Umbilical cord (tissue), 1 donor: ENCODE measurements at regions not wholly inside any gene's neighbourhood (a gene's known extent, or its start where the extent isn't known, plus 50 kb on each side); places are given as distances from the start of the nearest gene placed in this dataset.
"Not testable (repeated sequence)": the region's sequence is repeated elsewhere in the genome, so short reads cannot be mapped to it uniquely, and the experiment has no call there.

Source experiments
- DNase-seq: peaks from one replicate; pipeline ENCODE4 v3.0.0-alpha.2; 2015; ENCODE audit warnings: low spot score

DNA sequence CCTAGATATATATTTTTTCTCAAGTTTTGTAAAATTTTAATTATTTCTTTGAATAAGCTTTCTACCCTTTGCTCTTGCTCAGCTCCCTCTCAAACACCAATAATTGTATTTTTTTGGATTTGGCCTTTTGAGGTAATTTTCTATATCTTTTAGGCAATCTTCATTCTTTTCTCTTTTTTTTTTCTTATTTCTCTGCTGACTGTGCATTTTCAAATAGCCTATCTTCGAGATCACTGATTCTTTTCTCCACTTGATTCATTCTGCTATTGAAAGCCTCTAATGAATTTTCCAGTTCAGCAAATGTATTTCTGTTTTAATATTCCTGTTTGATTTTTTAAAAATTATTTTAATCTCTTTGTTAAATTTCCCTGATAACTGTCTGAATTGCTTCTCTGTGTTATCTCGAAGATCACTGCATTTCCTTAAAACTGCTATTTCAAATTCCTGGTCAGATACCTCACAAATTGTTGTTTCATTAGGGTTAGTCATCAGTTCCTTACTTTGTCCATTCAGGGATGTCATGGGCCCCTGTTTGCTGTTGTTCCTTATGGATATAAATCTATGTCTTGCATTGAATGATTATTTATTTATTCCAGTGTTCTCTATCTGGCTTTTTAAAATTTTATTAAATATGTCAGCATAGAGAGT lies 100.1 kb upstream of the UNC5B start:
- DNase-seq, result no peak

DNA sequence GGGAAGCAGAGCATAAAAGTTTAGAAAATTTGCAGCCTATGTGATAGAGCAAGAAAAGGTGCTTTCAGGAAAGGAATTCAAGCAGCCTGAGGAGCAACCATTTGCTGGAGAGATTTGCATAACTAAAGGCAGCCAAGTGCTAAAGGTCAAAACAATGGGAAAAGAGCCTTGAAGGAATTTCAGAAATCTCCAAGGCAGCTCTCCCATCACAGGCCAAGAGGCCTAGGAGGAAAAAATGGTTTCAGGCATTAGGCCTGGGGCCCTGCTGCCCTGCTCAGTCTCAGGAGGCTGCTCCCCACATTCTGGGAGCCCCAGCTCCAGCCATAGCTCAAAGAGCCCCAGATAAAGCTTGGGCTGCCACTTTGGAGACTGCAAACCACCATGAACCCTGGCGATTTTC lies 95.9 kb upstream of the UNC5B start:
- no peak for DNase-seq

DNA sequence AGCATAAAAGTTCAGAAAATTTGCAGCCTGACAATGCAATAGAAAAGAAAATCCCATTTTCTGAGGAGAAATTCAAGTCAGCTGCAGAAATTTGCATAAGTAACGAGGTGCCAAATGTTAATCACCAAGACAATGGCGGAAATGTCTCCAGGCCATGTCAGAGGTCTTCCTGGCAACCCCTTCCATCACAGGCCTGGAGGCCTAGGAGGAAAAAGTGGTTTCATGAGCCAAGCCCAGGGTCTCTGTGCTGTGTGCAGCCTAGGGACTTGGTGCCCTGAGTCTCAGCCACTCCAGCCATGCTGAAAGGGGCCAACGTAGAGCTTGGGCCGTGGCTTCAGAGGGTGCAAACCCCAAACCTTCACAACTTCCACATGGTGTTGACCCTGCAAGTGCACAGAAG lies 94.8 kb upstream of the UNC5B start:
- DNase-seq, result not testable (repeated sequence)

DNA sequence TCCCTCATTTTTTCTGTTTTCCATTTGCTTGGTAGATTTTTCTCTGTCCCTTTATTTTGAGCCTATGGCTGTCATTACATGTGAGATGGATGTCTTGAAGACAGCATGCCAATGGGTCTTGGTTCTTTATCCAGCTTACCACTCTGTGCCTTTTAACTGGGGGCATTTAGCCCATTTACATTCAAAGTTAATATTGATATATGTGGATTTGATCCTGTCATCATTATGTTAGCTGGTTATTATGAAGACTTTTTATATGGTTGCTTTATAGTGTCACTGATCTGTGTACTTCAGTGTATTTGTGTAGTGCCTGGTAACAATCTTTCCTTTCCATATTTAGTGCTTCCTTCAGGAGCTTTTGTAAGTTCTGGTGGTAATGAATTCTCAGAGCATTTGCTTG lies 89.3 kb upstream of the UNC5B start:
- DNase-seq, result no peak

DNA sequence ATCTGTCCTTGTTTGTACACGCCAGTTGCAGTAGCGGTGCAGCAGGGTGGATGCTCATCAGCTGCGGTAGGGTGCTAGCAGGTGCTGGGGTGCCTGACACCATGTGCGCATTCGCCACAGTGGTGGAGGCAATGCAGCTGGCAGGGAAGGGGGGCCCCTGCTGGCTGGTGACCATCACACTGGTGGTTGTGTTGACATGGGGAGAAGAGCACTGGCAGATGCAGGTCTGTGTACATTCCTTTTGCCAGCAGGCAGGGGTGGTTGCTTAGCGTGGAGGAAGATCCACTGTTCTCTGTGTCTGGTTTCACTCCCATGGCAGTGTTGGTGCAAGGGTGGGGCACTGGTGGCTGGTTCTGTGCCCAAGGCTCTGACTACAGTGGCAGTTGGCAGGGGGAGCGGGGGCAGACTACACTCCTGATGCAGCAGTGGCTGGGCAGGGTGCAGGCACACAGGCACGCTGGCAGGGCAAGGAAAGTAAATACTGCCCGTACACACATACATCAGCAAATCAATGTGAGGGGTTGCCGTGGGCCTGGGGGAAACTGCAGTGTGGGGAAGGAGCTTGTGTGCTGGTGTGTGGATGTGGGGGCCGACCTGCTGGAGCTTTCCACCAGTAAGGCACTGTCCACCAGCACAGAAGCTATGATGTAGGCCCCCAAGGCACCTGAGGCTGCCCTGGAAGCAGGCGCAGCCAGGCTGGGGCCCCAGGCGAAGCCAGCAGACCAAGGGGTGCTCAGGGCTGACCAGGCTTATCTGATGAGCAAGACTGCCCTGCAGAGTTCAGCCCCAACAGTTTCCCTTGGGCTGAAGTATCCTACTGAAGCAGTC lies 87.2 kb upstream of the UNC5B start:
- DNase-seq, result no peak

DNA sequence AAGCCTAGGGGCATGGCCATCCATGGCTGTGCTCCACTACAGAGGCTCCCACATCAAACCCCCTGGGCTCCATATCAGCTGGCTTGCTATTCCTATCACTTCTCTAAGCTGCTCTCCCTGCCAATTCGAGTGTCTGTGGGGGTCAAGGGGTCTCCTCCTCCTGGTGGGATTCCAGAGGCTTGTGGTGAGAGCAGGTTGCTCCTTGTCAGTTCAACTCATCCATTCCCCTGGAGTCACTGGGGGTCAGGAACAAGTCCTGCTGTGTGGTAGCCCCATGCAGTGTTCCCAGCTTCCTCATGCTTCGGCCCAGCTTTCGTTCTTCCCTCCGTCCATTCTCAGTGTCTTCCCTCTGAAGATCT lies 86.6 kb upstream of the UNC5B start:
- no peak for DNase-seq

DNA sequence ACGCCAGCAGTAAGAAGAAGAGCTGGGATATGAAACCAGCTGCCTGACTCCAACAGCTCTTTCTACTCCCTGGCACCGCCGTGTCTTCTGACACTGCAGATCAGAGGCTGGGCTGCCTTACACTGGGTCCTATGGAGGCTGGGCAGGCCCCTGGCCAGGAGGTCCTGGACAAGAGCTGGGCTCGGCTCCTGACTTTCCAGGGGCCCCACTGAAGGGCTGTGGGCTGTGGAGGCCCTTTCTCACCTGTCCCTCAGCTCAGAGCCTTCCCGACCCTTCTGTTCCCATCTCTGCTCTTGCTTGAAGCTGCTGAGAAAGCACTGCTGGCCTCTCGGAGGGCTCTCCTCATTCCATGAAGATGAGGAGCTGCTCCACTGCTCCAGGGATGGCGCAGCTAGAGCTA lies 85.9 kb upstream of the UNC5B start:
- no peak for DNase-seq

DNA sequence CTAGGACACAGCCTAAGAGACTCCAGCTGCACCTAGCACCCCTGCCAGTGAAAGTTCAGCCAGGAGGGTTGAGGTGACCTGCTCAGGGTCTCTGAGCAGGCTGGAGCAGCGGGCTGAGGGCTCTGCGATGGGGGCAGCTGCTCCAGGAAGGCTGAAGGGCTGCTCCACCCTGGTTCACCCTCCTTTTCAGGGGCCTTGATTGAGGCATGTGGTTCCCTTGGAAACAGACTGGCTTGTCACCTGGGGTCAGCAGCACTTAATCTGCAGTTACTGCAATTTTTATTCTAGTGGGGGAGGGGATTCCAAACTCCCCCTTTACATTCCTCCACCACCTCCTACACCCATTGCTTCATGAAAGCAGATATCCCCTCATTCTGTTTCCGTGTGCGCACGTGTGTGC lies 85.3 kb upstream of the UNC5B start:
- no peak for DNase-seq

DNA sequence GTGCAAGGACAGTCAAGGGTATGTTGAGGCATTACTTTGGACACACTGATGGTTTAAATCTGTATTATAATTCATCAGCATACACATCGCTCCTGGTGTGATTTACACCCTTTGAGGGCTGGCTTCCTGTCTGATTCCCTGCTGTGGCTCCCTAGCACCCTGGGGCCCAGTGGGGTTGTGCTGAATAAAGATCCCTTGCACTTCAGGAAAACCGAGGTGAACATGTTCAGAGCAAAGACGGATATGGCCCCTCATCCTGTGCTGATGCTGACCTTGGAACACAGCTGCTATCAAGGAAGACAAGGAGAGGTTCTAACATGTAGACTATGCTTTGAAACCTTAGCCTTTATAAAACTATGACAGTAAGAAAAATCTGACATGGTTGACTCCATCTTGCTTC lies 84.6 kb upstream of the UNC5B start:
- DNase-seq, result no peak

DNA sequence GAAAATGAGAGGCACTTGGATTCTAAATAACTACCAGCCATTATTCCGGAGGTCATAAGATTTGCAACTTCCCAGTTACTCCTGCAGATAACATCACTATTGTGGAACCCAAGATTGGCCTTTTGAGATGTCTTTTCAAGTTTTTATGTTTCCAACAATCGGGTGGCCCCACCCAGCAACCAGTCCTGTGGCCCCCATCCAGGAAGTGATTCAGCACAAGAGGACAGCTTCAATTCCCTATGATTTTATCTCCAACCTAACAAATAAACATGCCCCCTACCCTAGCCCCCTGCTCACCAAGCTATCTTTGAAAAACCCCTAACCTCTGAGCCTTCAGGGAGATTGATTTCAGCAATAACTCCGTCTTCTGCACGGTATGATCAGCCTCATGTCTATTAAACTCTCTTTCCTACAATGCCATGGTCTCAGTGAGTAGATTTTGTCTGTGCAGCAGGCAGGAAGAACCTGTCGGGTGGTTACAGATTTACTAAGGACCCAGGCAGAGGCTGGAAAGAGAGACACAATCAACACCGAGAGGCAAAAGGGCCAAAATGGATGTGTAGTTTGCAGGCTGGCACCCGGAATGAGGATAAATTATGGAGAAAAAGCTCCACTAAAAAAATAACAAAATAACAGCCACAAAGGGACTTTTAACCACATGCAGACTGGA lies 83.9 kb upstream of the UNC5B start:
- peak; percentile 17 for DNase-seq

DNA sequence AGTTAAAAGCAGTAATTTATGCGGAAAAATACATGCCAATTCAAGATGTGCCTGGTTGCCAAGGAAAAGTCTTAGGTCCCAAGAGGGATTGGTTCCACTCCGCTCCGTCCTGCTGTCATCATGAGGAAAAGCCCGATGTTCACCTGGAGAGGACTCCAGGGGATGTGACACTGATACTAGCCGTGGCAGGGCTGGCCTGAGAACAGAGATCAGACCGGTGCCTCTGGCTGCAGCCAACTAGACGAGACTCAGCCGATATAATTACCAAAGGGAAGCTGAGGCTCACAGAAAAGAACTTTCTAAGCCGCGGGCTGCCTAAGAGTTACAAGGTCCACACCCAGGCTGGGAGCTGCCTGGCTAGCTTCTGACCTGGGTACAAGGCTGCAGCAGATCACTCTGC lies 81.3 kb upstream of the UNC5B start:
- DNase-seq, result no peak

DNA sequence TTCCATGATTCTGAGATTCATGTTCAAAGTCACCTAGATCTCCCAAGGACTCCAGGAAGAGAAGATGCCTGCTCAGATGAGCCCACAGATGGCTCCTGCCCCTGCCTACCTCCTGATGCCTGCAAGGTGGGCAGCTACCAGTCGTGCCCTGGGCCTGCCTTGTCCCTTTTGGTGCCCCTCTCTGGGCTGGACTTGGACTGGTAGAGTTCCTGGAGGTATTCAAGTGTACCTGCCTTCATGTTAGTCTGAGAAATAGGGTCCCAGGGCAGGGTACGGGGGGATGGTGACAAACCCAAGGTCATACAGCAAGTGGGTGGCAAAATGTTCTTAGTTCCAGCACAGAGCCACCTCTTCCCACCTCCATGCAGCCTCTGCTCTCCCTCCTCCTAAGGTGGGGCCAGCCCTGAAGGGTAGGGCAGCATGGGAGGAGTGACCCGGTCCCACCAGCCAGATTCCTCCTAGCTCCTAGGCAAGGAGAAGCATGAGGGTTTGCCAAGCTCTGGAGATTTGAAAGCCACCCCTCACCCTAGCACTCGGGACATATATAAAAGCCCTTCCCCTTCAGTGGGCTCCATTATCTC lies 80.8 kb upstream of the UNC5B start:
- no peak for DNase-seq

DNA sequence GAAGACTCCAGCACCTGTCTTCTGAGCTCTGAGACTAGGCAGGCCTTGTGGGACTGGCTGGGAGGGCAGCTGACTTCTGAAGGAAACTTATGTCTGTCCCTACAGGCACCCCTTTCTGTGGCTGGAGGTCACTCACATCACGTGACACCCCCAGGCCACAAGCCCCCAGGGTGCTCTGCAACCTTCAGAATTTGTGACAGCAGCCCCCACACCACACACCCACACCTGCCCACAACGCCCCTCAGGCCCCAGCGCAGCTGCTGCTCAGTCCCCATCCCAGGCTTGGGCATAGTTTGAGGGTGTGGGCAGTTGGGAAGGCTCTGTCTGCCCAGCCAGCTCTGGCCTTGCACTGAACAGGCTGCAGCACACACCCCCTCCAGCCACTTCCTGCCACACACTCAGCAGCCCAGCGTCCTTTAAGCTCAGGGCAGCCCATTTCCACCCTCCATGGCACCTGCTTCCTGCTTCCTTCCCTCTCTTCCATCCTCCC lies 80.0 kb upstream of the UNC5B start:
- no peak for DNase-seq

DNA sequence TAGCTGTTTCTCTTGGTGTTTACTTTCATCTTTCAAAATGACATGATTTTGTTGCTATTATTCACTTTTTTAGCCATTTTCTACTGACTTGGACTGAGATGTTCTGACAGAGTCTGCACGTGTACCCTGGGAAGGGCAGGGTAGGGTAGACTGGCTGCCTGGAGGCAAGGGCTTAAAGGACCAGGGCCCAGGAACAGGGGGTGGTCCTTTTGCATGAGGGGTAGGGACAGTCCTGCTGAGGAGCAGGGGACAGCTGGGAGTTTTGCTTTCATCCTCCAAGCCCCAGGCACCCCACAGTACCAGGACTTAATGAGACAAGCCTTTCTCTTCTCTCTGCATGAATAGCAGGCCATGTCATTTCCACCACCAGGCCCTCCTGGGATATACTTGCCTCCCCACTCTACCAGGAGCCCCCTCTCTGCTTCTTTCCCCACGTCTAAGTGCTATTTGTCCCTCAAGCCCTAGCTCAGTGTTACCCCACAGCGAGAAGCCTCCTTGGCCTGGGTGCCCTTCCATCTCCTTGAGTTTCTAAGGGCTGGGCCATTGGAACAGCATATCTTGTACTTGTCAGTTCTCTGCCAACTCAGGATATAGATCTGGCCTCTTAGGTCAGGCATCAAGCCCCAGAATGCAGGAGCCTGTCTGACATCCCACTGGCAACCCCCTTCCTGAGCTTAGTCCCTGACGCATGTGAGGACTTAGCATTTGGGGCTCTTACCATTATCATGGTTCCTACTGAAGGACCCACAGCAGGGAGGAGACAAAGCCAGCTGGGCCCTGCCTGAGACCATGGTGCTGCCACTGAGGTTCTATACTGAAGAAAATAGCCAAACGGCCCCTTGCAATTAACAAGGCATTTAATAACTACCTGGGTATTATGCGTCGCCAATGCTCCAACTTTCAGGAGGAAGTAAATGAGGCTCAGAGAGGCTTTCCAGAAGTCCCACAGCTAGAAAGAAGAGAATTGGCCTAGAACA lies 78.4 kb upstream of the UNC5B start:
- no peak for DNase-seq

DNA sequence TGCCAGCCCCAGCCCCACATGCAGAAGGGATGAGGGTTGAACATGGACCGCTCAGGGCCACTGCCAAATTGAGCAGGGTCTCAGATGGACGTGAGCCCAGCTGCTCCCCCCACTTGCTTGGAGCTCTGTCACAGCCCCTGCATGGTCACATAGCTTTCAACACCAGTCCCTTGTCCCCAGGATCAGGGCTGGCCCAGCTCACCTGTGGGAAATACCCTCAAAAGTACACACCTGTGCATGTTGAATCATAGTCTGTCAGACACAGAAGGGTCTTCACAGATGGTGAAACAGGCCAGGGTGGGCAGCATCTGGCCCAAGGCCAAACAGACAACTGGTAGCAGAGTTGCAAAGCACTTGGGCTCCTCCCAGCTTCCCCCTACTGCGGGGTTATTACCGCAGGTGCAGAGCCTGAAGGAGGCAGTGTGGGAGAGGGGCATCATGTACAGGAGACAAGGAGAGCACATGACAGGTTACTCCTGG lies 77.6 kb upstream of the UNC5B start:
- no peak for DNase-seq

DNA sequence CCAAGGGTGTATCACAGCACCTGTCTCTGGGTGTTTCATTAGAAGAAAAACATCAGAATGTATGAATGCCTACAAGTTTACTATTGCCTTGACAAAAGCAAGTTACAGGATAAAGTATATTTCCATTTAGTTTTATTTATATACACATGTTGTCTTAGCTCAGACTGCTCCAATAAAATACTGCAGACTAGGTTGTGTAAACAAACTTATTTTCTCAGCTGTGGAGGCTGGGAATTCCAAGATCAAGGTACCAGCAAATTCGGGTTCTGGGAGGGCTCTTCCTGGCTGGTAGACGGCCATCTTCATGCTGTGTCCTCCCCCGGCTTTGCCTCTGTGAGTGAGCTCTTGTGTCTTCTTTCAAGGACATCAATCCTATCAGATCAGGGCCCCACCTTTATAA lies 77.1 kb upstream of the UNC5B start:
- no peak for DNase-seq

DNA sequence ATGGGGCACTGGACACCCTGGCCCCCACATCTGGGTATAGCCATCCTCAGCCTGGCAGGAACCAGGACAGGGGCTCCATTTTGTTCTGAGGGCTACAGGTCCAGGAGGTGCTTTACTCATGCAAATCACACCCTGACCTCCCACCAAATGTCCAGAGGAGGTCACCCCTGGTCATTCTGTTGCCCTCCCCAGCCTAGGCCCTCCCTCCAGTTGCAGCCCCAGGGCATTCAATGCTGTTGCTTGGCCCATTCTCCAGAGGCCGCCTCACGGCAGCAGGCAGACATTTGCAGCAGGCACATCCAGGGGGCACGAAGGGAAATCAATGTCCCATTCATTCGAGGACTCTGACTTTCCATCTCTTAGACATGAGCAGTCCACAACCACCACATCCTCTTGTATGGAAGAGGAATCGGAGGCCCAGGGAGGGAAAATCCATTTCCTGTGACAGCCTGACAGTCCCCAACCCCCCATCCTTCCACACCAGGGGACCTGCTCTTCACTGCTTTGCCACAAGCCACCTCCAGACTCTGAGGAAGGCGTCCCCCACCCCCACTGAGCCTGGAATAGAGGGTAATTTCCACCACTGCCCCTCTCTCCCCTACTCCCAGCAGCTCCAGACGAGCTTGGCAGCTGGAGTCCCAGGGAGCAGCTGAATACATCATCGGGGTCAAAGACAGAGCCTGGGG lies 76.2 kb upstream of the UNC5B start:
- DNase-seq, result no peak

DNA sequence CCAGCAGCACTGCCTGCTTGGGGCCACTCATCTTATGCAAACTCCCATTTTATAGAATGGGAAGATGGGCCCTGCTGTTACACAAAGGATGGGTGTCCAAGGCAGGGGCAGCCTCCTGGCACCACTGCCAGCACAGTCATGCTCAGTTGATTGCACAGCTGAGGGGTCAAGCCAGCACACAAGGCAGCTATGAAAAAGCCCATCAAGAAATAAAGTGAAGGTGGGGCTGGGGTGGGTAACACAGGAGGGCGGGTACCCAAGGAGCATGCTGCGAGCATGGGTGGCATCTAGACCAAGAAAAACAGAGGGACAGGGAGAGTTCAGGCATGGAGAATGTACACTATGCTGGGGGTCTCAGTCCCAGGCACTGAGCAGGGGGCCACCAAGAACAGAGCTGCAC lies 74.7 kb upstream of the UNC5B start:
- DNase-seq, result no peak

DNA sequence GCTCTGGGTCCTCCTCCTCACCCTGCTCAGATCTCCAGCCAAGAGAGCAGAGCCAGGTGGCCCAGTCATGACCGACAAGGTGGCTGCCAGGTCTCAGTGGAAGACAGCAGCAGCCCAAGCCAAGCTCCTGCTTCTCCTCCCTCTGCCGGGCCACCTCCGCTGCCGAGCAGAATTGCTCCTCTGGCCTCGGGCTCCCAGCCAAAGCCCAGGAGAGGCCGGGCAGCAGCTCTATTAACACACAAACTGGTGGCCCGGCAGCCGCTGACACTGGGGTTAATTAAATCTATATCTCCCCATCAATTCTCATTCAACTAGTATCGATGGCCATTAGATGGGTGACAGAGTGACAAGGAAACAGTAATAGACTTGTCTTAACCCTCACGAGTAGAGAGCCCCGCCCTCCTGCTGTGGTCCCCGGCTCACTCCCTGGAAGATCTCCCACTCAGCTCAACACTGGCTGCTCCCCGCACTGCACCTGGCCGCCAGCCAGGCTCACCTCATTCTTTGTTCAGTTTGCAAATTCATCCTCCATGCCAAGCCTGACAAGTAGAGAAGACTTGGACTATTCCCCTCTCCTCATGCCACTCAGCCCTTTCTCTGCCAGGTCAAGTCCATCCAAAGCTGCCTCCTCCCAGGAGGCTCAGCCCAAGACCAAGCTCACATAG lies 74.1 kb upstream of the UNC5B start:
- DNase-seq, result no peak

DNA sequence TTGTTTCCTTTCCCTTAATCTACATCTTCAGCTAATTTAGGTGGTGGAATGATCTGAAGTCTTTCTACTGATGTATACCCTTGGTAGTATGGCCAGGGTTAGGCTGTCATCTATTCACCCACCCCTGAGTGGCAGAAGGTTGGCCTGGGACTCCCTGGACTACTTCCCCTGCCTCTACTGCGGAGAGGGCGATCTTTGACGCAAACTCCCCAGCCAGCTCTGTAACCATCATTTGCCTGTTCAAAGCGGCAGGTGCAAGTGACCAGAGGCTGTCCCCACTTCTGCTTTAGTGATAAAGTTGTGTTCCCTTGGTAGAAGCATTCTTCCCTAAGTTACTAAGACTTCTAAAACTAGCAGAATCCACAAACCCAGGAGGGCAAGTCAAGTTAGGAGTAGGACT lies 70.8 kb upstream of the UNC5B start:
- no peak for DNase-seq
